H1 (cell line): ENCODE measurements at regions not wholly inside any gene's neighbourhood (a gene's known extent, or its start where the extent isn't known, plus 50 kb on each side); places are given as distances from the start of the nearest gene placed in this dataset.

ENCODE experiments used
- CTCF ChIA-PET: fragments of 300-600 bp; sonication (Branson Sonifier 250); formaldehyde crosslinking; loops from one replicate; lab custom pipeline; 2021; ENCODE audit not compliant: partially characterized antibody; lab: Charles Lee
- POLR2A ChIA-PET: fragments of 300-600 bp; sonication (Branson Sonifier 250); formaldehyde crosslinking; loops from one replicate; lab custom pipeline; 2021; ENCODE audit warnings: inconsistent platforms; ENCODE audit not compliant: partially characterized antibody; lab: Charles Lee
- DNase-seq, 2 experiments: peaks; one replicate each; pipeline versions ENCODE4 v3.0.0 to v3.0.0-alpha.2; 2010 to 2022; ENCODE audit warnings: low spot score in 2 of 2, low read depth in 1 of 2, mixed read lengths in 1 of 2
- FAIRE-seq: peaks from 2 replicates; lab custom pipeline; 2011; peaks lifted over from hg19 to GRCh38; lab: Jason Lieb, UNC
- H2AFZ ChIP-seq: 2 replicates; pipeline ENCODE4 v1.8.1; 2012; ENCODE audit warnings: low read length, inconsistent platforms
- H2AK5ac ChIP-seq: 2 replicates; pipeline ENCODE4 v1.6.1; 2013; ENCODE audit warnings: low read depth, low read length
- H2BK120ac ChIP-seq: replicated peaks from 2 replicates; pipeline ENCODE3; 2013; ENCODE audit warnings: low read depth, low read length, inconsistent platforms
- H2BK12ac ChIP-seq: 2 replicates; pipeline ENCODE4 v1.6.1; 2013; ENCODE audit warnings: low read depth, low read length
- H2BK15ac ChIP-seq: 2 replicates; pipeline ENCODE4 v1.6.1; 2013; ENCODE audit warnings: low read length
- H2BK20ac ChIP-seq: 2 replicates; pipeline ENCODE4 v1.6.1; 2013; ENCODE audit warnings: low read length
- H2BK5ac ChIP-seq: 2 replicates; pipeline ENCODE4 v1.6.1; 2013; ENCODE audit warnings: low read depth, low read length
- H3K14ac ChIP-seq: 2 replicates; pipeline ENCODE4 v1.6.1; 2013; ENCODE audit warnings: inconsistent platforms; ENCODE audit not compliant: insufficient read length
- H3K18ac ChIP-seq: 2 replicates; pipeline ENCODE4 v1.6.1; 2013; ENCODE audit warnings: low read length; ENCODE audit errors: extremely low read depth
- H3K23ac ChIP-seq: 2 replicates; pipeline ENCODE4 v1.6.1; 2013; ENCODE audit warnings: inconsistent platforms; ENCODE audit not compliant: insufficient read length
- H3K23me2 ChIP-seq: 2 replicates; pipeline ENCODE4 v1.6.1; 2013; ENCODE audit warnings: low read depth, low read length
- H3K27ac ChIP-seq: 2 replicates; pipeline ENCODE4 v1.6.1; 2011; ENCODE audit warnings: low read depth, low read length, inconsistent platforms
- H3K27me3 ChIP-seq, 4 experiments: replicated peaks in 1 of 4; 1 replicate in 1 of 4; 2 replicates in 3 of 4; pipeline versions ENCODE4 v1.6.1 to v1.8.1; 2011 to 2013; ENCODE audit warnings: low read length in 3 of 4, mild to moderate bottlenecking in 3 of 4, inconsistent platforms in 2 of 4, mixed read lengths in 2 of 4, moderate library complexity in 1 of 4; ENCODE audit not compliant: control insufficient read depth in 3 of 4, insufficient read depth in 3 of 4; ENCODE audit errors: extremely low read depth in 1 of 4
- H3K36me3 ChIP-seq, 4 experiments: 2 replicates each; pipeline versions ENCODE4 v1.6.1 to v1.8.1; 2011 to 2013; ENCODE audit warnings: mild to moderate bottlenecking in 4 of 4, low read length in 3 of 4, moderate library complexity in 2 of 4, control low read depth in 1 of 4, inconsistent platforms in 1 of 4; ENCODE audit not compliant: insufficient read depth in 4 of 4, control insufficient read depth in 2 of 4
- H3K4ac ChIP-seq: replicated peaks from 2 replicates; pipeline ENCODE3; 2013; ENCODE audit warnings: low read length, low read depth, mixed read lengths, inconsistent platforms; ENCODE audit not compliant: insufficient read length
- H3K4me1 ChIP-seq, 4 experiments: replicated peaks in 1 of 4; 1 replicate in 1 of 4; 2 replicates in 3 of 4; pipeline versions ENCODE4 v1.6.1 to v1.8.1; 2011 to 2013; ENCODE audit warnings: low read length in 3 of 4, inconsistent platforms in 2 of 4, mixed read lengths in 1 of 4; ENCODE audit not compliant: insufficient read depth in 4 of 4, control insufficient read depth in 3 of 4
- H3K4me2 ChIP-seq, 2 experiments: 2 replicates each; pipeline versions ENCODE4 v1.6.1 to v1.8.1; 2011 to 2013; ENCODE audit warnings: low read depth in 2 of 2, low read length in 2 of 2, control low read depth in 1 of 2, inconsistent platforms in 1 of 2, mild to moderate bottlenecking in 1 of 2; ENCODE audit not compliant: insufficient read depth in 1 of 2
- H3K4me3 ChIP-seq, 4 experiments: fragments of 200-600, 300-600 bp in 1 of 4; sonication (generic), shearing (Covaris generic), sonication (Bioruptor Twin) in 1 of 4; 2 replicates each; pipeline versions ENCODE4 v1.5.1 to v1.8.1; 2011 to 2016; ENCODE audit warnings: low read length in 4 of 4, low read depth in 3 of 4, control low read depth in 2 of 4, inconsistent platforms in 2 of 4, mild to moderate bottlenecking in 2 of 4, mixed read lengths in 1 of 4, moderate library complexity in 1 of 4; ENCODE audit not compliant: insufficient read depth in 2 of 4; ENCODE audit errors: extremely low read depth in 1 of 4
- H3K56ac ChIP-seq: replicated peaks from 2 replicates; pipeline ENCODE3; 2013; ENCODE audit warnings: low read depth, mild to moderate bottlenecking, mixed read lengths, low read length, inconsistent platforms; ENCODE audit not compliant: insufficient read length
- H3K79me1 ChIP-seq: 2 replicates; pipeline ENCODE4 v1.6.1; 2013; ENCODE audit warnings: low read depth, low read length, control low read depth
- H3K79me2 ChIP-seq, 2 experiments: 2 replicates each; pipeline versions ENCODE4 v1.6.1 to v1.8.1; 2012 to 2013; ENCODE audit warnings: low read length in 2 of 2, mild to moderate bottlenecking in 2 of 2, inconsistent platforms in 1 of 2; ENCODE audit not compliant: insufficient read depth in 2 of 2, control insufficient read depth in 1 of 2
- H3K9ac ChIP-seq, 4 experiments: replicated peaks in 1 of 4; 1 replicate in 1 of 4; 2 replicates in 3 of 4; pipeline versions ENCODE4 v1.6.1 to v1.8.1; 2011 to 2013; ENCODE audit warnings: low read depth in 3 of 4, low read length in 3 of 4, control low read depth in 2 of 4, mild to moderate bottlenecking in 2 of 4, moderate library complexity in 2 of 4, inconsistent platforms in 1 of 4; ENCODE audit errors: extremely low read depth in 1 of 4
- H3K9me3 ChIP-seq, 2 experiments: 2 replicates each; pipeline versions ENCODE4 v1.6.1 to v1.8.1; 2012 to 2013; ENCODE audit warnings: mild to moderate bottlenecking in 2 of 2, moderate library complexity in 2 of 2, control low read depth in 1 of 2, inconsistent platforms in 1 of 2, low read depth in 1 of 2, low read length in 1 of 2, mixed read lengths in 1 of 2; ENCODE audit not compliant: insufficient read depth in 2 of 2
- H4K20me1 ChIP-seq, 2 experiments: replicated peaks in 1 of 2; 2 replicates each; pipeline versions ENCODE3 to v1.8.1; 2011 to 2013; ENCODE audit warnings: inconsistent platforms in 2 of 2, low read length in 2 of 2, mild to moderate bottlenecking in 1 of 2; ENCODE audit not compliant: insufficient read depth in 2 of 2, control insufficient read depth in 1 of 2
- H4K5ac ChIP-seq: 2 replicates; pipeline ENCODE4 v1.6.1; 2013; ENCODE audit warnings: low read length, low read depth, mixed read lengths, inconsistent platforms; ENCODE audit not compliant: insufficient read length
- H4K8ac ChIP-seq: 2 replicates; pipeline ENCODE4 v1.8.0; 2013; ENCODE audit warnings: mild to moderate bottlenecking, moderate library complexity, low read length, inconsistent platforms; ENCODE audit not compliant: insufficient read depth; ENCODE audit errors: extremely low read depth
- H4K91ac ChIP-seq: replicated peaks from 2 replicates; pipeline ENCODE3; 2013; ENCODE audit warnings: low read length, mixed read lengths, inconsistent platforms; ENCODE audit not compliant: insufficient read length
- BCL11A ChIP-seq, 2 experiments: IDR thresholded peaks; one replicate each; pipeline ENCODE4 v1.6.1; 2011; ENCODE audit warnings: low read depth in 2 of 2, low read length in 2 of 2, mild to moderate bottlenecking in 2 of 2
- CBX5 ChIP-seq: fragments of 300-800, 300-1000 bp; sonication (generic); IDR thresholded peaks from 2 replicates; pipeline ENCODE4 v1.7.1; 2016; ENCODE audit warnings: antibody characterized with exemption, low read length, low read depth
- CHD2 ChIP-seq: IDR thresholded peaks from 2 replicates; pipeline ENCODE4 v1.6.1; 2012; ENCODE audit warnings: low read length, improper control_type of control experiment
- CTBP2 ChIP-seq: IDR thresholded peaks from 2 replicates; pipeline ENCODE4 v1.7.0; 2011; ENCODE audit warnings: borderline replicate concordance, mild to moderate bottlenecking, moderate library complexity, mixed read lengths, low read length; ENCODE audit not compliant: insufficient read depth, insufficient read length
- GABPA ChIP-seq: IDR thresholded peaks from 2 replicates; pipeline ENCODE4 v1.6.1; 2011; ENCODE audit warnings: mild to moderate bottlenecking, low read length, moderate library complexity, borderline replicate concordance; ENCODE audit not compliant: insufficient read depth
- SP1 ChIP-seq: IDR thresholded peaks from 2 replicates; pipeline ENCODE4 v1.6.1; 2011; ENCODE audit warnings: low read depth, low read length
- SP4 ChIP-seq: IDR thresholded peaks from 2 replicates; pipeline ENCODE4 v1.6.1; 2012; ENCODE audit warnings: low read length, inconsistent platforms
- TAF7 ChIP-seq: optimal IDR thresholded peaks from 2 replicates; pipeline ENCODE3; 2011; ENCODE audit warnings: low read depth, mild to moderate bottlenecking, inconsistent platforms, low read length, moderate library complexity, borderline replicate concordance
- ZNF274 ChIP-seq: IDR thresholded peaks from 2 replicates; pipeline ENCODE4 v1.7.0; 2012; ENCODE audit warnings: low read length, borderline replicate concordance; ENCODE audit errors: extremely low read depth
- WGBS, 2 experiments: shearing (Covaris generic) in 1 of 2; methylation state at CpG; one replicate each; pipeline versions ENCODE4 v1.1.6 to v1.1.7; 2013 to 2015; ENCODE audit warnings: low lambda C conversion rate in 2 of 2, mixed read lengths in 2 of 2, inconsistent platforms in 1 of 2, low coverage in 1 of 2, missing lambda C conversion rate in 1 of 2; ENCODE audit not compliant: insufficient replicate concordance in 2 of 2, insufficient coverage in 1 of 2, insufficient read length in 1 of 2; ENCODE audit errors: extremely low coverage in 1 of 2, missing lambda C conversion rate in 1 of 2; 5-methylcytosine and 5-hydroxymethylcytosine counted together

- no peaks in the 10 kb centered on the region for H3K9me3 ChIP-seq
- no peak overlapping the region for H4K91ac ChIP-seq
- H2BK12ac ChIP-seq, result no peak overlapping the region
- H2BK15ac ChIP-seq, result no peak overlapping the region
- no peak overlapping the region for H3K27ac ChIP-seq
- ChIA-PET POLR2A (no interaction called here), CTCF (interaction anchor here (0.6 kb wide), 1 partner anchor 110 kb away, joined by 3 read pairs; no protein-coding TSS in a partner anchor)
- no peak overlapping the region for H4K5ac ChIP-seq
- no peak overlapping the region for H3K18ac ChIP-seq
- FAIRE-seq, result no peak
- no peak overlapping the region for H2BK20ac ChIP-seq
- H3K79me2 ChIP-seq, result no peaks in the 10 kb centered on the region
- H3K4me1 ChIP-seq, result no peaks in the 10 kb centered on the region
- H3K4me3 ChIP-seq, result no peak overlapping the region
- H3K23me2 ChIP-seq, result no peaks in the 10 kb centered on the region
- H4K8ac ChIP-seq, result no peak overlapping the region
- H2BK5ac ChIP-seq, result no peak overlapping the region
- H3K56ac ChIP-seq, result no peak overlapping the region
- no peaks in the 10 kb centered on the region for H3K27me3 ChIP-seq
- H3K79me1 ChIP-seq, result no peaks in the 10 kb centered on the region
- no peak overlapping the region for H2AFZ ChIP-seq
- H2BK120ac ChIP-seq, result no peak overlapping the region
- H2AK5ac ChIP-seq, result no peak overlapping the region
- no peak for TF ChIP-seq BCL11A (IDR thresholded peaks at IDR 0.05; ENCODE audit: low read depth in 2 of 2, low read length in 2 of 2)
- no peak for TF ChIP-seq CBX5
- no peak for TF ChIP-seq SP1
- TF ChIP-seq CTBP2, result no peak
- no peak for TF ChIP-seq CHD2
- TF ChIP-seq ZNF274, result no peak
- TF ChIP-seq GABPA, result no peak
- no peak for TF ChIP-seq SP4
- no peak for TF ChIP-seq TAF7
- H4K20me1 ChIP-seq, result no peaks in the 10 kb centered on the region
- H3K14ac ChIP-seq, result no peak overlapping the region
- H3K9ac ChIP-seq, result no peak overlapping the region
- no peaks in the 10 kb centered on the region for H3K36me3 ChIP-seq
- H3K4me2 ChIP-seq, result no peak overlapping the region
- WGBS, 2 experiments, result 94% methylated on average over 3 of the region's 3 CpGs; no CpG with 5 or more reads in 1 of the 2 experiments
- no peak overlapping the region for H3K4ac ChIP-seq
- no peak overlapping the region for H3K23ac ChIP-seq
- no peak for DNase-seq
Measured at GRCh38 chr3:145754605-145755289, 406.2 kb downstream of the PLOD2 start.
